ENCODE measurements at regions not wholly inside any gene's neighbourhood (a gene's known extent, or its start where the extent isn't known, plus 50 kb on each side); places are given as distances from the start of the nearest gene placed in this dataset.

- TF ChIP-seq NFRKB (IDR thresholded peaks at IDR 0.05) (no peak), SP1 (IDR thresholded peaks at IDR 0.05) (no peak), SUZ12 (IDR thresholded peaks at IDR 0.05) (no peak), FOXM1 (IDR thresholded peaks at IDR 0.05; ENCODE audit: borderline replicate concordance) (no peak), TARDBP (IDR thresholded peaks at IDR 0.05) (no peak), ARNT (IDR thresholded peaks at IDR 0.05) (no peak), LEF1 (IDR thresholded peaks at IDR 0.05; ENCODE audit: borderline replicate concordance) (no peak), BHLHE40 (IDR thresholded peaks at IDR 0.05; ENCODE audit: borderline replicate concordance) (no peak)
Observed at GRCh38 chr7:118575393-118575948, 351.0 kb downstream of the ANKRD7 start.
